Adipocyte (in vitro differentiated cells): ENCODE measurements at regions not wholly inside any gene's neighbourhood (a gene's known extent, or its start where the extent isn't known, plus 50 kb on each side); places are given as distances from the start of the nearest gene placed in this dataset.

Source experiments
- DNase-seq: peaks from one replicate; pipeline ENCODE4 v3.0.0-alpha.2; 2015; ENCODE audit warnings: low read depth
- H3K27me3 ChIP-seq: replicated peaks from 2 replicates; pipeline ENCODE4 v1.7.0; 2013; ENCODE audit warnings: mild to moderate bottlenecking, low read length, moderate library complexity; ENCODE audit not compliant: control insufficient read depth, insufficient read depth
- H3K36me3 ChIP-seq: 2 replicates; pipeline ENCODE4 v1.7.0; 2013; ENCODE audit warnings: low read length, mild to moderate bottlenecking, moderate library complexity; ENCODE audit not compliant: control insufficient read depth, insufficient read depth, severe bottlenecking
- H3K4me1 ChIP-seq: 2 replicates; pipeline ENCODE4 v1.7.0; 2013; ENCODE audit warnings: mild to moderate bottlenecking, low read length, moderate library complexity; ENCODE audit not compliant: control insufficient read depth, insufficient read depth
- H3K4me3 ChIP-seq: 2 replicates; pipeline ENCODE4 v1.7.0; 2013; ENCODE audit warnings: mild to moderate bottlenecking, low read length, moderate library complexity
- H3K9ac ChIP-seq: 2 replicates; pipeline ENCODE4 v1.7.0; 2013; ENCODE audit warnings: mild to moderate bottlenecking, low read length, moderate library complexity
- H3K9me3 ChIP-seq: 2 replicates; pipeline ENCODE4 v1.7.0; 2013; ENCODE audit warnings: mild to moderate bottlenecking, low read length, moderate library complexity; ENCODE audit not compliant: control insufficient read depth

DNA sequence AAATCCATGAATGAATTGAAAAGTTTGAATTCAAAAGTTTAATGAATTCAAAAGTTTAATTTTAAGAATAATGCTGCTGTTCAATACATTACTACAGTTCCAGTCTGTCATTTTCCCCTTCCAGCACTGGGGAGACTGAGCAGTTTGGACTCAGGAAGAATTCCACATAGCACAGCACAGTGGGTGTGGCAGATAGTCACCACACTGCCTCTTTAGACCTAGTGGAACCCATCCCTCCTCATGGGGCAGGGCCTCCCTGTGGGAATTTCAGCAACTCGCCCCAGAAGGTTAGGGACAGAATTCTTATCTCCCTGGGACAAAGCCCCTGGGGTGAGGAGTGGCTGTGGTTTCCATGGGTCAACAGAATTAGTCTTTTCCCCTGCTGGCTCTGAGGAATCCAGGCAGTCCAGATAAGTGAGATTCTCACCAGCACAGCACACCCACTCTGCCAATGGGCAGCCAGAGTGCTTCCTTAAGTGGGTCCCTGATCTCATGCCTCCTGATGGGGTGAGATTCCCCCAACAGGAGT, 442.0 kb upstream of the SYT4 start:
- no peaks in the 10 kb centered on the region for H3K36me3 ChIP-seq
- no peak overlapping the region for H3K4me3 ChIP-seq
- peaks cover 4% of the 10 kb centered on the region for H3K4me1 ChIP-seq
- peaks cover 10% of the 10 kb centered on the region for H3K9me3 ChIP-seq
- H3K27me3 ChIP-seq: no peaks in the 10 kb centered on the region
- no peak overlapping the region for H3K9ac ChIP-seq
- DNase-seq: peak; percentile 60

DNA sequence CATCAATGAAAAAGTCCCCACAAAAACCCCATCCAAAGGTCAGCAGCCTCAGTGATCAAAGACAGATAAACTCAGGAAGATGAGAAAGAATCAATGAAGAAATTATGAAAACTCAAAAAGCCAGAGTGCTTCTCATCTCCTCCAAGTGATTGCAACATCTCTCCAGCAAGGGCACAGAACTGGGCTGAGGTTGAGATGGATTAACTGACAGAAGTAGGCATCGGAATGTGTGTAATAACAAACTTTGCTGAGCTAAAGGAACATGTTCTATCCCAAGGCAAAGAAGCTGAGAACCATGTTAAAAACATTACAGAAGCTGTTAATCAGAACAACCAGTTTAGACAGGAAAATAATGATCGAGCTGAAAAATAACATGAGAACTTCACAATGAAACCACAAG, 442.8 kb upstream of the SYT4 start:
- peak; percentile 86 for DNase-seq
- no peaks in the 10 kb centered on the region for H3K27me3 ChIP-seq

DNA sequence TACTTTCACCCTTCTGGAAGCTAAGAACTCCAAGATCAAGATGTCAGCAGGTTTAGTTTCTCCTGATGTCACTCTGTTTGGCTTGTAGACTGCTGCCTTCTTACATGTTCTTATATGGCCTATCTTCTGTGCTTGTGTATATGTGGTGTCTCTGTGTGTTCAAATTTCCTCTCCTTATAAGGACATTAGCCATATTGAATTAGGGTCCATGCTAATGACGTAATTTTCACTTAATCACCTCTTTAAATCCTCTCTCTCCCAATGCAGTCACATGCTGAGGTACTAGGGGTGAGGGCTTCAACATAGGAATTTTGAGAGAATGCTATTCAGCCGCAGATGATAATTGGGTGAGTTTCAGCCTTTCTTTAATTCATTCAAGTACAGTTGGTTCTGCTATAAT, 458.3 kb upstream of the SYT4 start:
- H3K9ac ChIP-seq: no peak overlapping the region
- DNase-seq: no peak

More for the DNA sequence above, 442.8 kb upstream of the SYT4 start:
- peaks cover 4% of the 10 kb centered on the region for H3K4me1 ChIP-seq
- peaks cover 10% of the 10 kb centered on the region for H3K9me3 ChIP-seq
- no peak overlapping the region for H3K4me3 ChIP-seq
- no peak overlapping the region for H3K9ac ChIP-seq
- no peaks in the 10 kb centered on the region for H3K36me3 ChIP-seq

DNA sequence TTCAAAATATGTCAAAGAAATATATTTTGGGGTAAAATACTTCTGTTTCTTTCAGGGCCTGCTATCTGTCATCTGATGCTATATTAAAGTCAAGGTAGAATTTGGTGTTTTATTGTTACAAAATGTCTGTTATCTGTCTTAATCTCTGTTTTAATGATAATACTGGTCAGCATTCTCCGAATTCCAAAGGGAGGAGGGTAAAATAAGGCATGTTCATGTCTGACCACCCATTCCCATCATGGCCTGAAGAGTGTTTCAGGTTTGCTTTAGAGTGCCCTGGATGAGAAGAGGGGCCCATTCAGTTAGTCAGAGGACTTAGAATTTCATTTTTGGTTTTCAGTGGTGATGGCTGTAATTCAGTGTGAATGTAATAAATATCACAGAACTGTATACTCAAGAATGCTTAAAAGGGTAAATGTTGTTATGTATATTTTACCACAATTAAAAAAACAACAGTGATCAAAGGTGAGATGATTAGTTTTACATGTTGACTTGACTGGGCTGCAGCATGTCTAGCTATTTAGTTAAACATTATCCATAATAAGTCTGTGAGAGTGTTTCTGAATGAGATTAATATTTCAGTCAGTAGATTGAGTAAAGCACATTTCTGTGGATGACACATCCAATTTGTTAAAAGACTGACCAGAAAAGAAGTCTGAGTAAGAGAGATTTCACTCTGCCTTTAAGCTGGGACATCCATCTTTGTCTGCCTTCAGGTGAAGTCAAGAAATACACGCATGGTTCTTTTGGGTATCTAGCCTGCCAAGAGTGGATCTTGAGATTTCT, 467.9 kb upstream of the SYT4 start:
- H3K9ac ChIP-seq: no peak overlapping the region
- no peaks in the 10 kb centered on the region for H3K27me3 ChIP-seq

More for the DNA sequence above, 458.3 kb upstream of the SYT4 start:
- Histone ChIP-seq H3K27me3 (no peaks in the 10 kb centered on the region), H3K36me3 (no peaks in the 10 kb centered on the region), H3K4me1 (no peaks in the 10 kb centered on the region), H3K9me3 (peaks cover 8% of the 10 kb centered on the region), H3K4me3 (no peak overlapping the region)

DNA sequence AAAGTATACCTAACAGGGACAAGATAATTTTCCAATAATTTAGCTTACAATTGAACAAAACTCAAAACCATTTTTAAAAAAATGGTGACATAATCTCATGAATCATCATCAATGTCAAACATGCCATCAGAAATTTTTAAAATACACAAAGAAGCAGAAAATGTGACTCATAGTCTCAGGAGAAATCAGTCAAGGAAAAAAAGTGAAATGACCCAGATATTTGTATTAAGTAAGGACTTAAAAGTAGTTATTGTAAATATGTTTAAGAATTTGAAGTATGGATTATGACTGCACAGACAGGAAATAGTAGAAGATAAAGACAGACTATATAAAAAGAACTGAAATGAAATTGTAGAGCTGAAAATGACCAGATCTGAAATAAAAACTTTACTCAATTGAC, 473.9 kb upstream of the SYT4 start:
- Histone ChIP-seq H3K9ac (no peak overlapping the region), H3K4me3 (no peak overlapping the region), H3K36me3 (no peaks in the 10 kb centered on the region), H3K4me1 (peaks cover 3% of the 10 kb centered on the region), H3K9me3 (peaks cover 25% of the 10 kb centered on the region), H3K27me3 (no peaks in the 10 kb centered on the region)
- DNase-seq: no peak

More for the DNA sequence above, 467.9 kb upstream of the SYT4 start:
- Histone ChIP-seq H3K4me3 (no peak overlapping the region), H3K9me3 (peaks cover 15% of the 10 kb centered on the region), H3K4me1 (no peaks in the 10 kb centered on the region), H3K36me3 (no peaks in the 10 kb centered on the region)
- DNase-seq: no peak

DNA sequence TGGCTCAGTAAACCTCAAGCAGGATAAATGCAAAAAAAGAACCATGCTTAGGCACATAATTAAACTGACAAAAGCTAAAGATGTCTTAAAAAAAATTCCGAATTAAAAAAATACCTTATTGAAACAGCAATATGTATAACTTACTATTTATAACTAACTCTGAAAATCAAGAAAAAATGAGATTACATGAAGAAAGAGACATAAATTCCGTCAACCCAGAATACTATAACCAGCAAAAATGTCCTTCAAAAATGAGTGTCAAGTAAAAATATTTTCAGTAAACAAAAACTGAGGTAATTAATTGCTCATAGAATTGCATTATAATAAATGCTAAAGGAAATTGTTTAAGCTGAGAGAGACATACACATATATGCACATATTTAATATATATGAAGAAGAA, 474.5 kb upstream of the SYT4 start:
- H3K27me3 ChIP-seq: no peaks in the 10 kb centered on the region
- H3K9ac ChIP-seq: no peak overlapping the region
- peak overlapping the region; percentile 35 for H3K4me3 ChIP-seq
- no peaks in the 10 kb centered on the region for H3K36me3 ChIP-seq
- peaks cover 24% of the 10 kb centered on the region for H3K9me3 ChIP-seq
- peak; percentile 8 for DNase-seq
- H3K4me1 ChIP-seq: peaks cover 5% of the 10 kb centered on the region

DNA sequence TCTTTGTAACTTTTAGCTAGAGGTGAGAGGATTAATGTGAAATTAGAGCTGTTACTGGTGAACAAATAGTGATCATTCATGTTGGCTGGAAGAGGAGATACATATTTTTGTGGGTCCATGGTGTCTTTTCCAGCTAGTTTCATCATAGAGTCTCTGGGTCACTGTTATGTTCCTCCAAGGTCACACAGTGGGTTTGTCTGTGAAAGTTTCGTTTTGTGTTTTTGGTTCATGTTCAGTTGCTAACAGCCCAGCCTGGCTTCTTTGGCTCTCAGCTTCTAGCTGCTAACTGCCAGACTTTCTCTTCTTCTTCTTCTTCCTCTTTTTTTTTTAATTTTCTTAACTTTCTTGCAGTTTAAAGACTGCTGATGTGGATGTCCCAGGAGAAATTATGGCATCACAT, 480.0 kb upstream of the SYT4 start:
- no peak overlapping the region for H3K4me3 ChIP-seq
- no peaks in the 10 kb centered on the region for H3K36me3 ChIP-seq
- DNase-seq: no peak
- no peaks in the 10 kb centered on the region for H3K27me3 ChIP-seq
- H3K4me1 ChIP-seq: peaks cover 18% of the 10 kb centered on the region
- H3K9ac ChIP-seq: peak overlapping the region; percentile 27
- peaks cover 9% of the 10 kb centered on the region for H3K9me3 ChIP-seq

DNA sequence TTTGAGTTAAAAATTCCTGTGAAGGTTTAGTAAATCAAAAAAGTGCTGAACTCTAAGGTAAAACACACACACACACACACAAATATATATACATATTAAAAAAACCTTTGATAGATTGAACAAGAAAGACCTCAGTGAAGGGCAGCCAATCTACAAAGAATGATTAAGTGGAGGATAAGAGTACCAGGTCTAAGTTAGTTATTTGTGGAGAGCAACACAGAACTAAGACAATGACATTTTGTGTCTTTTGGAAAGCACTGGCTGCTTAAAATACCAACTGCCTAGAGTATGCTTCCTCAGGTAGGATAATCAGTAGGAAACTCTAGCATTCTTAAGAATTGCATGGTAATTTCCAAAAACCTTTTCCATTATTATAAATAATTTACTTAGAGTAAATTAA, 481.4 kb upstream of the SYT4 start:
- H3K4me1 ChIP-seq: peaks cover 18% of the 10 kb centered on the region
- no peaks in the 10 kb centered on the region for H3K9me3 ChIP-seq
- DNase-seq: no peak
- H3K36me3 ChIP-seq: no peaks in the 10 kb centered on the region
- H3K4me3 ChIP-seq: no peak overlapping the region
- no peak overlapping the region for H3K9ac ChIP-seq
- H3K27me3 ChIP-seq: no peaks in the 10 kb centered on the region

DNA sequence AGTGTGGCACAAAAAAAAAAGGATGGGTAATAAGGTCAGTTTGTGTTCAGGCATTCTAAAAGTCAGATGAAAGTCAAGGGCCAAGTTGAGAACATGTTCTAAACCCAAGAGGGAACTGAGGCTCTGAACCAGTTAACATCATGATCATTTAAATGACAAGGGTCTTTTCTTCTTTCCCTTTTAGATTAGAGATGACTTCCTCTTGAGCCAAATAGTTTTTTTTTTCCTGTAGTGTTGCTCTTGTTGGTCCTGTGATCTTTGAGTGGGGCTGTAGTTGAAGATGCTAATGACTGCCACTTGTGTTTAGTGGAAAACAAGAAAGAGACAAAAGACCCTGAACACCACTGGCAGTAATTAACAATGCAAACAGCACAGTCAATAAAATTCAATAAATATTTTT, 482.7 kb upstream of the SYT4 start:
- peaks cover 18% of the 10 kb centered on the region for H3K4me1 ChIP-seq
- H3K9me3 ChIP-seq: peaks cover 10% of the 10 kb centered on the region
- H3K9ac ChIP-seq: no peak overlapping the region
- H3K36me3 ChIP-seq: no peaks in the 10 kb centered on the region
- no peaks in the 10 kb centered on the region for H3K27me3 ChIP-seq
- no peak for DNase-seq
- H3K4me3 ChIP-seq: no peak overlapping the region

DNA sequence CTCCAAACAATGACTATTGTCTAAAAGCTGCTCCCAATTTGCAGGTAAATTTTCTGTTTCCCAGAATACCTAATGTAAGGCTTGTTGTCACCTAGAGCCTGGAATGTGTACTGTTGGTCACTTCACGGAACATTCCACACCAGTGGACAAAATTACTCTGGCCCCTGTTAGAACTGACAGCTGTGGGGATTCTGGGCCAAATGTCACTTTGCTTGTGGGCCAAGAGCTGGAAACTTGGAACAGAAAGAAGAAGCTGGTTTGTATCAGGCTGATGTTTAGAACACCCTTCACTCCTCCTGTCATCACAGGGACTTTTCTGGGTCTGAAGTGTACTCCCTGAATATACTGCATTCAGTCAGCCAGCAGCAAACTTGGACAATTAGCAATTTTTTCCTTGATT, 495.6 kb upstream of the SYT4 start:
- no peaks in the 10 kb centered on the region for H3K36me3 ChIP-seq
- H3K9ac ChIP-seq: no peak overlapping the region
- peaks cover 20% of the 10 kb centered on the region for H3K4me1 ChIP-seq
- no peak for DNase-seq
- no peaks in the 10 kb centered on the region for H3K27me3 ChIP-seq
- peaks cover 13% of the 10 kb centered on the region for H3K9me3 ChIP-seq
- H3K4me3 ChIP-seq: no peak overlapping the region

DNA sequence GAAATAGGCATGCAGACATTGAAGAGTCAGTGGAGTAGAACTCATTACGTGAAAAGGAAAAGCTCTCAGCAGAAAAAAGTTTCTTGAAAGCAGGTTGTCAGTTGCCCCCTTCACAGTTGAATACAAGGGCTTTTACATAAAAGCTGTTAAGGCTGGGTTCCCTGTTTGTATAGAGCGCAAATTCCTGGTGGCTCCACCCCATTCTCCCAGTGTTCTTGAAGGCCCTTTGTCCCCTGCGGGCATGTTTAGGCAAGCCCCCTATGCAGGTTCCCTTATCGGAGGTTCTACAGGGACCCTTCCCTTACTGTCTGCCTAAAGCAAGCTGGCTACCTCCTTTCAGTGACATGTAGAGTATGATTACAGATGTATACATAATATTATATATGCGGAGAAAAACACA, 497.2 kb upstream of the SYT4 start:
- H3K9ac ChIP-seq: no peak overlapping the region
- DNase-seq: no peak

More for the DNA sequence above, 497.2 kb upstream of the SYT4 start:
- Histone ChIP-seq H3K9me3 (peaks cover 4% of the 10 kb centered on the region), H3K36me3 (no peaks in the 10 kb centered on the region), H3K27me3 (no peaks in the 10 kb centered on the region), H3K4me3 (no peak overlapping the region), H3K4me1 (peaks cover 32% of the 10 kb centered on the region)
